Lung (tissue), 11 donors: ENCODE measurements at regions not wholly inside any gene's neighbourhood (a gene's known extent, or its start where the extent isn't known, plus 50 kb on each side); places are given as distances from the start of the nearest gene placed in this dataset.
A peak's percentile ranks its signal among the peaks of the same experiment; 100 is the strongest.

Source experiments
- ATAC-seq: fragments of 200-7000 bp; cut with Tn5 transposase; one replicate; pipeline ENCODE4 v1.9.1; 2020; ENCODE audit warnings: moderate number of reproducible peaks; ENCODE audit not compliant: insufficient read depth, low FRiP score
- DNase-seq, 3 donors: peaks; one replicate each; pipeline ENCODE4 v3.0.0-alpha.2; 2013 to 2017
- H3K27ac ChIP-seq, 2 donors: one replicate each; pipeline ENCODE4 v1.5.1; 2013; ENCODE audit warnings: mild to moderate bottlenecking in 2 of 2, moderate library complexity in 2 of 2, control low read depth in 1 of 2, inconsistent platforms in 1 of 2, low read depth in 1 of 2, low read length in 1 of 2
- H3K27me3 ChIP-seq, 3 donors: one replicate each; pipeline ENCODE4 v1.5.1; 2013; ENCODE audit warnings: low read length in 2 of 3; ENCODE audit not compliant: control insufficient read depth in 3 of 3, insufficient read depth in 3 of 3
- H3K36me3 ChIP-seq, 4 donors: one replicate each; pipeline ENCODE4 v1.5.1; 2013; ENCODE audit warnings: low read length in 4 of 4, mild to moderate bottlenecking in 1 of 4, moderate library complexity in 1 of 4; ENCODE audit not compliant: control insufficient read depth in 4 of 4, insufficient read depth in 4 of 4
- H3K4me1 ChIP-seq, 5 donors: one replicate each; pipeline ENCODE4 v1.5.1; 2013; ENCODE audit warnings: low read length in 5 of 5, mild to moderate bottlenecking in 2 of 5, moderate library complexity in 1 of 5; ENCODE audit not compliant: control insufficient read depth in 5 of 5, insufficient read depth in 5 of 5
- H3K4me3 ChIP-seq: one replicate; pipeline ENCODE4 v1.5.1; 2013; ENCODE audit warnings: mild to moderate bottlenecking, control low read depth, moderate library complexity
- H3K9ac ChIP-seq, 2 donors: one replicate each; pipeline ENCODE4 v1.5.1; 2013; ENCODE audit warnings: low read length in 2 of 2, control low read depth in 1 of 2; ENCODE audit not compliant: insufficient read depth in 1 of 2
- H3K9me3 ChIP-seq, 4 donors: one replicate each; pipeline ENCODE4 v1.5.1; 2013; ENCODE audit warnings: low read length in 3 of 4, mild to moderate bottlenecking in 1 of 4, moderate library complexity in 1 of 4; ENCODE audit not compliant: control insufficient read depth in 4 of 4, insufficient read depth in 3 of 4
- CTCF ChIP-seq: IDR thresholded peaks from 2 replicates; pipeline ENCODE4 v1.5.1; 2012; ENCODE audit warnings: mild to moderate bottlenecking; ENCODE audit errors: control extremely low read depth, extremely low read depth
- WGBS, 2 donors: extraction: QIAGEN DNeasy Blood & Tissue Kit; methylation state at CpG; one replicate each; pipeline ENCODE4 v1.1.7; 2013; 5-methylcytosine and 5-hydroxymethylcytosine counted together
- donor health status: control.
- donor health status: control.
- donor health status: Bipolar disorder and iron deficiency.
- donor health status: healthy.
- donor health status: DM: yes; HTN: yes; CAD: no.

- no peaks in the 10 kb centered on the region for H3K9me3 ChIP-seq
- H3K27ac ChIP-seq, result no peak overlapping the region
- TF ChIP-seq CTCF, result no peak
- no peak overlapping the region for H3K9ac ChIP-seq
- no peak for DNase-seq
- H3K4me1 ChIP-seq, result no peaks in the 10 kb centered on the region
- no peaks in the 10 kb centered on the region for H3K36me3 ChIP-seq
- H3K27me3 ChIP-seq, result no peaks in the 10 kb centered on the region
- H3K4me3 ChIP-seq, result no peak overlapping the region
- WGBS, 2 donors, result 82 to 85% methylated on average over 2 of the region's 2 CpGs
- no peak for ATAC-seq
These were observed 187.5 kb upstream of the ACVR2A start for GRCh38 chr2:147657086-147658000.

- WGBS, 2 donors, result 86 to 92% methylated on average over 6 of the region's 6 CpGs
- Histone ChIP-seq H3K36me3 (no peaks in the 10 kb centered on the region), H3K9ac (no peak overlapping the region), H3K4me3 (no peak overlapping the region), H3K27me3 (no peaks in the 10 kb centered on the region), H3K4me1 (peaks cover 0 to 14% (median 4%) of the 10 kb centered on the region in 5 donors), H3K9me3 (no peaks in the 10 kb centered on the region), H3K27ac (no peak overlapping the region)
- no peak for TF ChIP-seq CTCF
- no peak for ATAC-seq
- no peak for DNase-seq
These were observed 194.8 kb upstream of the ACVR2A start for GRCh38 chr2:147649998-147650397.

GRCh38 chr2:147649286-147649685, 195.5 kb upstream of the ACVR2A start:
- no peaks in the 10 kb centered on the region for H3K36me3 ChIP-seq
- 72 to 84% methylated on average over 4 of the region's 4 CpGs for WGBS, 2 donors
- no peak overlapping the region for H3K4me3 ChIP-seq
- ATAC-seq (no peak), DNase-seq (peak; percentile 72 to 85 (median 77))
- no peak overlapping the region for H3K9ac ChIP-seq
- no peaks in the 10 kb centered on the region for H3K9me3 ChIP-seq
- TF ChIP-seq CTCF, result no peak
- H3K27ac ChIP-seq, result no peak overlapping the region
- no peaks in the 10 kb centered on the region for H3K27me3 ChIP-seq
- H3K4me1 ChIP-seq, result peaks cover 0 to 14% (median 7%) of the 10 kb centered on the region in 5 donors
